ENCODE measurements at regions not wholly inside any gene's neighbourhood (a gene's known extent, or its start where the extent isn't known, plus 50 kb on each side); places are given as distances from the start of the nearest gene placed in this dataset.

- TF ChIP-seq CTCF (IDR thresholded peaks at IDR 0.05; ENCODE audit: low read depth, low read length, poor library complexity, severe bottlenecking) (no peak), EZH2phosphoT487 (IDR thresholded peaks at IDR 0.05; ENCODE audit: borderline replicate concordance, low read length) (no peak)
These were observed 1170.7 kb downstream of the FSCB start for GRCh38 chr14:43336351-43336750.
